CD14-positive monocyte (primary cell): ENCODE measurements at regions not wholly inside any gene's neighbourhood (a gene's known extent, or its start where the extent isn't known, plus 50 kb on each side); places are given as distances from the start of the nearest gene placed in this dataset. TPM values are rescaled to one million over a fixed set of nuclear protein-coding genes. Genes with fewer than 3 reads are reported as not detected.

Experiments used
- DNase-seq, 3 donors: peaks; one replicate each; pipeline ENCODE4 v3.0.0-alpha.2; 2011 to 2022
- H2AFZ ChIP-seq: 2 replicates; pipeline ENCODE4 v1.6.0; 2012; ENCODE audit warnings: mild to moderate bottlenecking, low read depth, low read length, inconsistent platforms; ENCODE audit not compliant: insufficient read depth, poor library complexity, severe bottlenecking
- H3K27ac ChIP-seq, 2 donors: 1 replicate in 1 of 2; 2 replicates in 1 of 2; pipeline ENCODE4 v1.5.1; 2012 to 2013; ENCODE audit warnings: low read length in 2 of 2, control low read depth in 1 of 2, inconsistent platforms in 1 of 2, low read depth in 1 of 2, mild to moderate bottlenecking in 1 of 2
- H3K27me3 ChIP-seq, 2 donors: one replicate each; pipeline versions ENCODE4 v1.6.0 to v1.6.1; 2011 to 2013; ENCODE audit warnings: low read length in 2 of 2; ENCODE audit not compliant: control insufficient read depth in 2 of 2, insufficient read depth in 2 of 2
- H3K36me3 ChIP-seq, 2 donors: replicated peaks in 1 of 2; 1 replicate in 1 of 2; 2 replicates in 1 of 2; pipeline versions ENCODE4 v1.5.1 to v1.6.1; 2012 to 2013; ENCODE audit warnings: low read length in 2 of 2, control low read depth in 1 of 2, inconsistent platforms in 1 of 2, mild to moderate bottlenecking in 1 of 2; ENCODE audit not compliant: insufficient read depth in 2 of 2, control insufficient read depth in 1 of 2
- H3K4me1 ChIP-seq, 2 donors: 1 replicate in 1 of 2; 2 replicates in 1 of 2; pipeline versions ENCODE4 v1.5.1 to v1.6.1; 2012 to 2013; ENCODE audit warnings: low read length in 2 of 2, control low read depth in 1 of 2, inconsistent platforms in 1 of 2, mild to moderate bottlenecking in 1 of 2, moderate library complexity in 1 of 2; ENCODE audit not compliant: insufficient read depth in 2 of 2, control insufficient read depth in 1 of 2
- H3K4me2 ChIP-seq: replicated peaks from 2 replicates; pipeline ENCODE3; 2012; ENCODE audit warnings: low read length, moderate library complexity, mild to moderate bottlenecking; ENCODE audit not compliant: poor library complexity, severe bottlenecking; ENCODE audit errors: extremely low read depth
- H3K4me3 ChIP-seq, 3 experiments: fragments of 200-600 bp in 1 of 3; sonication (generic) in 1 of 3; replicated peaks in 1 of 3; 1 replicate in 2 of 3; 2 replicates in 1 of 3; pipeline ENCODE4 v1.5.1; 2011 to 2013; ENCODE audit warnings: low read length in 3 of 3, mild to moderate bottlenecking in 3 of 3, control low read depth in 2 of 3, low read depth in 2 of 3, inconsistent platforms in 1 of 3, moderate library complexity in 1 of 3
- H3K79me2 ChIP-seq: 2 replicates; pipeline ENCODE4 v1.6.0; 2012; ENCODE audit warnings: mild to moderate bottlenecking, control low read depth, inconsistent platforms, low read length, moderate library complexity; ENCODE audit not compliant: insufficient read depth
- H3K9ac ChIP-seq: 2 replicates; pipeline ENCODE4 v1.6.0; 2017; ENCODE audit warnings: low read length, mild to moderate bottlenecking; ENCODE audit not compliant: insufficient read depth, poor library complexity, severe bottlenecking
- H3K9me3 ChIP-seq, 2 donors: replicated peaks in 1 of 2; 1 replicate in 1 of 2; 2 replicates in 1 of 2; pipeline versions ENCODE4 v1.5.1 to v1.6.1; 2012 to 2013; ENCODE audit warnings: low read length in 2 of 2, control low read depth in 1 of 2; ENCODE audit not compliant: control insufficient read depth in 1 of 2, insufficient read depth in 1 of 2
- H4K20me1 ChIP-seq: 2 replicates; pipeline ENCODE4 v1.6.0; 2012; ENCODE audit warnings: mild to moderate bottlenecking, low read length, control low read depth, moderate library complexity; ENCODE audit not compliant: insufficient read depth
- H3K27ac Mint-ChIP-seq, 7 donors: one replicate each; pipeline ENCODE4 v1.8.0; 2020; ENCODE audit warnings: mild to moderate bottlenecking in 7 of 7, mixed read lengths in 7 of 7, moderate library complexity in 6 of 7, inconsistent platforms in 2 of 7
- H3K27me3 Mint-ChIP-seq, 3 donors: one replicate each; pipeline ENCODE4 v1.8.0; 2021 to 2022; ENCODE audit warnings: low read depth in 3 of 3, mild to moderate bottlenecking in 3 of 3, mixed read lengths in 3 of 3, moderate library complexity in 3 of 3, inconsistent platforms in 1 of 3
- H3K36me3 Mint-ChIP-seq, 2 donors: one replicate each; pipeline ENCODE4 v1.8.0; 2020; ENCODE audit warnings: mixed read lengths in 2 of 2, inconsistent platforms in 1 of 2, mild to moderate bottlenecking in 1 of 2
- H3K4me1 Mint-ChIP-seq: one replicate; pipeline ENCODE4 v1.8.0; 2020; ENCODE audit warnings: mild to moderate bottlenecking, mixed read lengths
- H3K4me3 Mint-ChIP-seq, 2 donors: one replicate each; pipeline ENCODE4 v1.8.0; 2020; ENCODE audit warnings: mild to moderate bottlenecking in 2 of 2, mixed read lengths in 2 of 2, moderate library complexity in 1 of 2
- H3K9me3 Mint-ChIP-seq, 7 donors: one replicate each; pipeline ENCODE4 v1.8.0; 2020 to 2022; ENCODE audit warnings: mixed read lengths in 7 of 7, mild to moderate bottlenecking in 6 of 7, moderate library complexity in 6 of 7, inconsistent platforms in 2 of 7
- CTCF ChIP-seq: fragments of 200-600 bp; IDR thresholded peaks from one replicate; pipeline ENCODE4 v1.8.0; 2022; ENCODE audit warnings: antibody characterized with exemption, mild to moderate bottlenecking
- WGBS: methylation state at CpG from one replicate; pipeline ENCODE4 v1.1.5; 2013; ENCODE audit warnings: missing lambda C conversion rate; ENCODE audit not compliant: insufficient coverage; 5-methylcytosine and 5-hydroxymethylcytosine counted together
- intact Hi-C, 2 donors: fragments of 100-400 bp; cut with micrococcal nuclease; formaldehyde crosslinking; loops; one replicate each; pipeline versions ENCODE4 v1.15.0 to v1.15.1; 2023
- small RNA-seq: library from RNA; depleted of rRNA; stranded (forward); fragments of <200 nt; gene quantifications from one replicate; pipeline ENCODE3, GENCODE V24; 2012; ENCODE audit warnings: low read depth; ENCODE audit not compliant: insufficient read length

GRCh38 chr5:39475159-39475571, 50.4 kb upstream of the DAB2 start:
- Histone ChIP-seq H3K9ac (no peak overlapping the region), H3K27ac (no peak overlapping the region), H3K4me2 (no peak overlapping the region), H2AFZ (no peak overlapping the region), H3K27me3 (no peaks in the 10 kb centered on the region), H4K20me1 (no peaks in the 10 kb centered on the region), H3K79me2 (no peaks in the 10 kb centered on the region), H3K9me3 (no peaks in the 10 kb centered on the region), H3K4me1 (peaks cover 20 to 23% of the 10 kb centered on the region in 2 donors), H3K4me3 (no peak overlapping the region), H3K36me3 (no peaks in the 10 kb centered on the region)
- H3K4me3 Mint-ChIP-seq, result no peak overlapping the region
- no peak for TF ChIP-seq CTCF
- intact Hi-C loops, result loop anchor here in 1 of 2 donors (10.0 kb wide), 1 partner anchor 70 kb away; no protein-coding TSS in a partner anchor
- H3K4me1 Mint-ChIP-seq, result peaks cover 23% of the 10 kb centered on the region
- no peak overlapping the region for H3K27ac Mint-ChIP-seq
- no peaks in the 10 kb centered on the region for H3K36me3 Mint-ChIP-seq
- 93% methylated on average over 2 of the region's 3 CpGs for WGBS
- no peaks in the 10 kb centered on the region for H3K9me3 Mint-ChIP-seq
- DNase-seq, result no peak
- no peaks in the 10 kb centered on the region for H3K27me3 Mint-ChIP-seq

Small RNA genes lying in the stretch of these regions (small RNA-seq; reads per million reads assigned to genes)
- not detected for gene RNU1-150P
